IMR-90 (cell line): ENCODE measurements at regions not wholly inside any gene's neighbourhood (a gene's known extent, or its start where the extent isn't known, plus 50 kb on each side); places are given as distances from the start of the nearest gene placed in this dataset.

Source experiments
- ATAC-seq: fragments of 200-7000 bp; cut with Tn5 transposase; 2 replicates; pipeline ENCODE4 v1.9.1; 2020; ENCODE audit warnings: low read depth, mild to moderate bottlenecking, moderate library complexity
- BruUV-seq: library from RNA; stranded (reverse); fragments of 400-500 nt; replicated peaks from 2 replicates; lab custom pipeline; 2021; lab: Mats Ljungman, UMichigan
- CTCF ChIA-PET: fragments of 300-600 bp; formaldehyde crosslinking; extraction: SDS; loops from one replicate; lab custom pipeline; 2021; ENCODE audit warnings: antibody characterized with exemption; lab: Yijun Ruan, JAX
- POLR2A ChIA-PET: fragments of 300-600 bp; sonication (Branson Sonifier 250); formaldehyde crosslinking; loops from one replicate; lab custom pipeline; 2022; ENCODE audit warnings: antibody characterized with exemption; ENCODE audit not compliant: unreplicated experiment; lab: Charles Lee
- DNase-seq: peaks from one replicate; pipeline ENCODE4 v3.0.0; 2013
- H2AFZ ChIP-seq: replicated peaks from 2 replicates; pipeline ENCODE3; 2013; ENCODE audit warnings: low read length, mild to moderate bottlenecking; ENCODE audit not compliant: poor library complexity
- H2AK5ac ChIP-seq: 2 replicates; pipeline ENCODE4 v1.6.1; 2013; ENCODE audit warnings: low read depth, low read length, inconsistent platforms
- H2AK9ac ChIP-seq: replicated peaks from 2 replicates; pipeline ENCODE3; 2013; ENCODE audit warnings: mild to moderate bottlenecking, low read depth, low read length, moderate library complexity; ENCODE audit not compliant: poor library complexity
- H2BK120ac ChIP-seq: 2 replicates; pipeline ENCODE4 v1.6.1; 2013; ENCODE audit warnings: low read depth, low read length, inconsistent platforms
- H2BK15ac ChIP-seq: 3 replicates; pipeline ENCODE4 v1.6.1; 2013; ENCODE audit warnings: low read depth, low read length, inconsistent platforms
- H2BK20ac ChIP-seq: 2 replicates; pipeline ENCODE4 v1.6.1; 2013; ENCODE audit warnings: low read depth, mild to moderate bottlenecking, inconsistent platforms, low read length, moderate library complexity
- H2BK5ac ChIP-seq: 2 replicates; pipeline ENCODE4 v1.6.1; 2013; ENCODE audit warnings: mild to moderate bottlenecking, low read depth, low read length, inconsistent platforms; ENCODE audit not compliant: poor library complexity, severe bottlenecking
- H3K14ac ChIP-seq: replicated peaks from 2 replicates; pipeline ENCODE4 v1.6.1; 2013; ENCODE audit warnings: low read depth, low read length, inconsistent platforms
- H3K18ac ChIP-seq: 2 replicates; pipeline ENCODE4 v1.6.1; 2013; ENCODE audit warnings: low read depth, low read length, control low read depth
- H3K23ac ChIP-seq: 2 replicates; pipeline ENCODE4 v1.6.1; 2013; ENCODE audit warnings: low read depth, low read length, inconsistent platforms
- H3K27ac ChIP-seq: 2 replicates; pipeline ENCODE4 v1.5.1; 2013; ENCODE audit warnings: mild to moderate bottlenecking, control low read depth, low read length; ENCODE audit not compliant: insufficient read depth
- H3K27me3 ChIP-seq: 2 replicates; pipeline ENCODE4 v1.6.1; 2013; ENCODE audit warnings: low read length; ENCODE audit not compliant: control insufficient read depth, insufficient read depth
- H3K36me3 ChIP-seq: 2 replicates; pipeline ENCODE4 v1.6.1; 2013; ENCODE audit warnings: low read length, mixed read lengths; ENCODE audit not compliant: control insufficient read depth, insufficient read depth
- H3K4ac ChIP-seq: 2 replicates; pipeline ENCODE4 v1.6.1; 2013; ENCODE audit warnings: low read depth, low read length, inconsistent platforms
- H3K4me1 ChIP-seq: 2 replicates; pipeline ENCODE4 v1.6.1; 2013; ENCODE audit warnings: low read length, mixed read lengths; ENCODE audit not compliant: control insufficient read depth, insufficient read depth
- H3K4me2 ChIP-seq: 2 replicates; pipeline ENCODE4 v1.6.1; 2013; ENCODE audit warnings: low read depth, mild to moderate bottlenecking, control low read depth, low read length, moderate library complexity
- H3K4me3 ChIP-seq: 2 replicates; pipeline ENCODE4 v1.5.1; 2013; ENCODE audit warnings: low read depth, mild to moderate bottlenecking, control low read depth, low read length, moderate library complexity; ENCODE audit not compliant: insufficient read depth
- H3K56ac ChIP-seq: 2 replicates; pipeline ENCODE4 v1.6.1; 2013; ENCODE audit warnings: low read length, inconsistent platforms; ENCODE audit not compliant: insufficient read depth; ENCODE audit errors: extremely low read depth
- H3K79me1 ChIP-seq, 2 experiments: 2 replicates each; pipeline ENCODE4 v1.6.1; 2013; ENCODE audit warnings: low read length in 2 of 2, inconsistent platforms in 1 of 2, low read depth in 1 of 2
- H3K9ac ChIP-seq: 2 replicates; pipeline ENCODE4 v1.6.1; 2013; ENCODE audit warnings: low read depth, low read length, control low read depth
- H3K9me1 ChIP-seq: 2 replicates; pipeline ENCODE4 v1.6.1; 2013; ENCODE audit warnings: low read length, inconsistent platforms; ENCODE audit not compliant: insufficient read depth
- H3K9me3 ChIP-seq: 2 replicates; pipeline ENCODE4 v1.6.1; 2013; ENCODE audit warnings: low read length; ENCODE audit not compliant: control insufficient read depth, insufficient read depth
- H4K20me1 ChIP-seq: 2 replicates; pipeline ENCODE4 v1.6.1; 2013; ENCODE audit warnings: low read length, inconsistent platforms; ENCODE audit not compliant: insufficient read depth
- H4K5ac ChIP-seq: 2 replicates; pipeline ENCODE4 v1.6.1; 2013; ENCODE audit warnings: mild to moderate bottlenecking, low read depth, low read length, control low read depth
- H4K8ac ChIP-seq, 2 experiments: 2 replicates each; pipeline ENCODE4 v1.6.1; 2013; ENCODE audit warnings: low read depth in 2 of 2, low read length in 2 of 2, control low read depth in 1 of 2, inconsistent platforms in 1 of 2
- H4K91ac ChIP-seq: 2 replicates; pipeline ENCODE4 v1.6.1; 2013; ENCODE audit warnings: low read depth, low read length, inconsistent platforms; ENCODE audit not compliant: insufficient read depth
- ELK1 ChIP-seq: fragments of 150-350 bp; IDR thresholded peaks from 2 replicates; pipeline ENCODE4 v1.6.1; 2016; ENCODE audit warnings: low read depth, mild to moderate bottlenecking, low read length, moderate library complexity, borderline replicate concordance
- MAFK ChIP-seq: IDR thresholded peaks from 2 replicates; pipeline ENCODE4 v1.6.1; 2012; ENCODE audit warnings: low read depth, low read length, improper control_type of control experiment
- MXI1 ChIP-seq: IDR thresholded peaks from 2 replicates; pipeline ENCODE4 v1.6.1; 2012; ENCODE audit warnings: low read depth, mild to moderate bottlenecking, low read length, moderate library complexity, borderline replicate concordance
- POLR2A ChIP-seq: IDR thresholded peaks from 2 replicates; pipeline ENCODE4 v1.6.1; 2012; ENCODE audit warnings: mild to moderate bottlenecking, low read depth, low read length
- RFX5 ChIP-seq: IDR thresholded peaks from 2 replicates; pipeline ENCODE4 v1.8.0; 2012; ENCODE audit warnings: low read depth, mild to moderate bottlenecking, low read length, moderate library complexity
- USF2 ChIP-seq: fragments of 150-350 bp; IDR thresholded peaks from 2 replicates; pipeline ENCODE4 v1.6.1; 2017; ENCODE audit warnings: mild to moderate bottlenecking, antibody characterized with exemption, low read length, low read depth
- WGBS, 2 experiments: methylation state at CpG; one replicate each; pipeline versions ENCODE4 v1.1.5 to v1.1.7; 2013; ENCODE audit warnings: missing lambda C conversion rate in 2 of 2; ENCODE audit not compliant: insufficient read length in 1 of 2; ENCODE audit errors: extremely low coverage in 2 of 2; 5-methylcytosine and 5-hydroxymethylcytosine counted together
- dilution Hi-C: fragments of 300-500 bp; cut with HindIII; formaldehyde crosslinking; loops from one replicate; pipeline ENCODE4 v1.14.3; 2018; ENCODE audit warnings: low sequenced_read_pairs; ENCODE audit not compliant: unreplicated experiment
- in situ Hi-C: fragments of 300-500 bp; cut with MboI; formaldehyde crosslinking; loops from 3 replicates; pipeline ENCODE4 v1.14.3; 2019; ENCODE audit warnings: low sequenced_read_pairs, inconsistent platforms, mixed read lengths
- intact Hi-C: fragments of 100-400 bp; cut with micrococcal nuclease; formaldehyde crosslinking; loops from 2 replicates; pipeline ENCODE4 v1.10.0; 2022

- H3K23ac ChIP-seq: no peak overlapping the region
- ChIA-PET POLR2A (no interaction called here), CTCF (interaction anchor here (0.6 kb wide), 1 partner anchor 425 kb away, joined by 3 read pairs; no protein-coding TSS in a partner anchor)
- H4K91ac ChIP-seq: no peak overlapping the region
- no peaks in the 10 kb centered on the region for H4K20me1 ChIP-seq
- H3K56ac ChIP-seq: no peak overlapping the region
- H2AK9ac ChIP-seq: no peak overlapping the region
- no peak overlapping the region for H2BK20ac ChIP-seq
- no peaks in the 10 kb centered on the region for H3K36me3 ChIP-seq
- in situ Hi-C loops (loop anchor here (25.0 kb wide), 1 partner anchor 564 kb away; no protein-coding TSS in a partner anchor), intact Hi-C loops (no loop called here), dilution Hi-C loops (no loop called here)
- H3K9me3 ChIP-seq: no peaks in the 10 kb centered on the region
- no peak overlapping the region for H3K27ac ChIP-seq
- no peak overlapping the region for H3K18ac ChIP-seq
- H4K8ac ChIP-seq: no peak overlapping the region
- no CpG with 5 or more reads among the region's 2 CpGs for WGBS, 2 experiments
- no peaks in the 10 kb centered on the region for H3K27me3 ChIP-seq
- H3K4me1 ChIP-seq: no peaks in the 10 kb centered on the region
- no TSS peak for BruUV-seq
- H4K5ac ChIP-seq: no peak overlapping the region
- TF ChIP-seq ELK1 (no peak), MAFK (no peak), MXI1 (no peak), POLR2A (no peak), USF2 (no peak), RFX5 (no peak)
- no peak overlapping the region for H2BK5ac ChIP-seq
- H3K4ac ChIP-seq: no peak overlapping the region
- no peak overlapping the region for H3K14ac ChIP-seq
- DNase-seq: no peak
- H2AFZ ChIP-seq: no peak overlapping the region
- H3K9ac ChIP-seq: no peak overlapping the region
- no peak overlapping the region for H2BK15ac ChIP-seq
- H2AK5ac ChIP-seq: no peak overlapping the region
- no peaks in the 10 kb centered on the region for H3K79me1 ChIP-seq
- no peak for ATAC-seq
- H3K9me1 ChIP-seq: no peaks in the 10 kb centered on the region
- H3K4me3 ChIP-seq: no peak overlapping the region
- no peak overlapping the region for H3K4me2 ChIP-seq
- H2BK120ac ChIP-seq: no peak overlapping the region
These were observed 123.2 kb upstream of the BMP5 start for GRCh38 chr6:55998576-55998975.
